ENCODE measurements at regions not wholly inside any gene's neighbourhood (a gene's known extent, or its start where the extent isn't known, plus 50 kb on each side); places are given as distances from the start of the nearest gene placed in this dataset.
"Not testable (repeated sequence)": the region's sequence is repeated elsewhere in the genome, so short reads cannot be mapped to it uniquely, and the experiment has no call there.

GRCh38 chr2:4115435-4115834, 412.1 kb downstream of the DCDC2C start:
- not testable (repeated sequence) for TF ChIP-seq ZBTB4 (CRISPR knock-in tag; IDR thresholded peaks at IDR 0.05); NFYA (IDR thresholded peaks at IDR 0.05; ENCODE audit: borderline replicate concordance, low read depth, low read length); POLR2AphosphoS5 (IDR thresholded peaks at IDR 0.05; ENCODE audit: low read length); ZBTB11 (CRISPR knock-in tag; IDR thresholded peaks at IDR 0.05); MYC (IDR thresholded peaks at IDR 0.05; ENCODE audit: insufficient read depth, insufficient read length, insufficient replicate concordance, low read length, severe bottlenecking); RCOR1 (conservative IDR thresholded peaks at IDR 0.05; ENCODE audit: low read depth, low read length)

Measured in GM12878 (cell line).